ENCODE measurements at regions not wholly inside any gene's neighbourhood (a gene's known extent, or its start where the extent isn't known, plus 50 kb on each side); places are given as distances from the start of the nearest gene placed in this dataset.

DNA sequence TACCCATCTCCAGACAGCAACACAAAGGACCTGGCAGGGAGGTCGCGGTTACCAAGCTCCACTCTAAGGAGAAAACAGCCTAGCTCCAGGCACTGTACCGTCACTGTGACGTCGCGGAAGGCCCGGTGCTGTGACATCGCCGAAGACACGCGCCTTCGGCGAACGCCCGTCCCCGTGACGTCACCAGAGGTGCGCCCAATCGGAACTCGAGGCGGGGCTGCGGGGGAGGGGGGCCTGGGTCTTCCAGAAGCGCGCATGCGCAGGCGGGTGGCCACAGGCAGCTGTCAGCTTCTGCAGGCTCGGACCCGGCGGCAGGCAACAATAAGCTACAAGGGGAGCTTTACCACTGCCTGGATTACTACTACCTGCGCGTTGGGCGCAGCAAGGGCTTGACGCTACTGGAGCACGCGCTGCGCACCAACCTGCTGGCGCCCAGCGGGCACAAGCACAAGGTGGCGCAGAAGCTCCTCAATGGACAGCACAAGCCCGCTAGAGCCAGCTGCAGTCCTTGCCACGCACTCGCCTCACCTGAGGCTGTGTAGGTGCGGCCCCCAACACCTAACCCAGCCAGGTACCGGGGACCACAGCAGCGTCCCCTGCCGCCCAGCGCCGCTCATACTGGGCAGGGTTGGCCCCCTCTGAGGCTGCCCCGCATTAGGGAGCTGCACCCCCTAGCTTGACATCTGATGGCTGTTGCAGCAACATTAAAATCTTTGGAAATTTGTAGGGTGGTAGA lies 208.4 kb downstream of the TPST1 start:
- Histone ChIP-seq H3K27ac (peak overlapping the region; percentile 17), H3K4me3 (ENCODE audit: low read depth, low read length) (peak overlapping the region; percentile 61), H3K36me3 (replicated peaks) (no peaks in the 10 kb centered on the region), H3K27me3 (replicated peaks) (no peaks in the 10 kb centered on the region)
- peak; percentile 76 for DNase-seq
- TF ChIP-seq, protein P1, sequence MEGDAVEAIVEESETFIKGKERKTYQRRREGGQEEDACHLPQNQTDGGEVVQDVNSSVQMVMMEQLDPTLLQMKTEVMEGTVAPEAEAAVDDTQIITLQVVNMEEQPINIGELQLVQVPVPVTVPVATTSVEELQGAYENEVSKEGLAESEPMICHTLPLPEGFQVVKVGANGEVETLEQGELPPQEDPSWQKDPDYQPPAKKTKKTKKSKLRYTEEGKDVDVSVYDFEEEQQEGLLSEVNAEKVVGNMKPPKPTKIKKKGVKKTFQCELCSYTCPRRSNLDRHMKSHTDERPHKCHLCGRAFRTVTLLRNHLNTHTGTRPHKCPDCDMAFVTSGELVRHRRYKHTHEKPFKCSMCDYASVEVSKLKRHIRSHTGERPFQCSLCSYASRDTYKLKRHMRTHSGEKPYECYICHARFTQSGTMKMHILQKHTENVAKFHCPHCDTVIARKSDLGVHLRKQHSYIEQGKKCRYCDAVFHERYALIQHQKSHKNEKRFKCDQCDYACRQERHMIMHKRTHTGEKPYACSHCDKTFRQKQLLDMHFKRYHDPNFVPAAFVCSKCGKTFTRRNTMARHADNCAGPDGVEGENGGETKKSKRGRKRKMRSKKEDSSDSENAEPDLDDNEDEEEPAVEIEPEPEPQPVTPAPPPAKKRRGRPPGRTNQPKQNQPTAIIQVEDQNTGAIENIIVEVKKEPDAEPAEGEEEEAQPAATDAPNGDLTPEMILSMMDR (IDR thresholded peaks at IDR 0.05; ENCODE audit: low read depth, low read length, missing control alignments) = peak; percentile 62
- in situ Hi-C loops (cut with HindIII; ENCODE audit: low pct_ligation_motif_present, low sequenced_read_pairs) = no loop called here

DNA sequence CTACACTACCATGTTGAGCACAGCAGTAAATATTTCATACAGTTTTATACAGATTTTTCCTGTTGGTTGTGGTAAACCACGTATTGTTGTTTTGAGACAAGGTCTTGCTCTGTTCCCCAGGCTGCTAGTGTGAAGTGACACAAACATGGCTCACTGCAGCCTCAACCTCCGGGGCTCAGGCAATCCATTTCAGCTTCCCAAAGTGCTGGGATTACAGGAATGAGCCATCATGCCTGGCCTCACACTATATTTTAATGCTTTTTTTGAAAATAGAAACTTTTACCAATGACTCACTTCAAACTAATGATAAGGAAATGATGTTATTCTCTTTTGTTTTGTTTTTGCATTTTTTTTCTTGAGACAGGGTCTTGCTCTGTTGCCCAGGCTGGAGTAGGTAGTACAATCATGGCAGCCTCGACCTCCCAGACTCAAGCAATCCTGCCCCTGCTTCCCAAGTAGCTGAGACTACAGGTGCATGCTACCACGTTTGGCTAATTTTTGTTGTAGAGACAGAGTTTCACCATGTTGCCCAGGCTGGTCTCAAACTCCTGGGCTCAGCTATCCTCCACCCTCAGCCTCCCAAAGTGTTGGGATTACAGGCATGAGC lies 210.6 kb downstream of the TPST1 start:
- TF ChIP-seq, protein P1 (IDR thresholded peaks at IDR 0.05; ENCODE audit: low read depth, low read length, missing control alignments) = no peak
- Histone ChIP-seq H3K27ac (no peak overlapping the region), H3K27me3 (replicated peaks) (no peaks in the 10 kb centered on the region), H3K36me3 (replicated peaks) (no peaks in the 10 kb centered on the region), H3K4me3 (ENCODE audit: low read depth, low read length) (no peak overlapping the region)
- DNase-seq = peak; percentile 50
- in situ Hi-C loops (cut with HindIII; ENCODE audit: low pct_ligation_motif_present, low sequenced_read_pairs) = no loop called here

- no peak for DNase-seq
- H3K36me3 ChIP-seq (replicated peaks) = no peaks in the 10 kb centered on the region
- H3K27me3 ChIP-seq (replicated peaks) = no peaks in the 10 kb centered on the region
- no peak overlapping the region for H3K27ac ChIP-seq
- in situ Hi-C loops (cut with HindIII; ENCODE audit: low pct_ligation_motif_present, low sequenced_read_pairs) = no loop called here
- no peak overlapping the region for H3K4me3 ChIP-seq (ENCODE audit: low read depth, low read length)
- TF ChIP-seq, protein P1 (IDR thresholded peaks at IDR 0.05; ENCODE audit: low read depth, low read length, missing control alignments) = no peak
These were observed 210.1 kb upstream of the KCTD7 start for GRCh38 chr7:66418537-66418936.

GRCh38 chr7:66419210-66419609 lies 209.5 kb upstream of the KCTD7 start:
- in situ Hi-C loops (cut with HindIII; ENCODE audit: low pct_ligation_motif_present, low sequenced_read_pairs) = no loop called here
- Histone ChIP-seq H3K4me3 (ENCODE audit: low read depth, low read length) (no peak overlapping the region), H3K27me3 (replicated peaks) (no peaks in the 10 kb centered on the region), H3K36me3 (replicated peaks) (no peaks in the 10 kb centered on the region), H3K27ac (no peak overlapping the region)
- no peak for DNase-seq
- TF ChIP-seq, protein P1 (IDR thresholded peaks at IDR 0.05; ENCODE audit: low read depth, low read length, missing control alignments) = no peak

- DNase-seq = no peak
- Histone ChIP-seq H3K36me3 (replicated peaks) (no peaks in the 10 kb centered on the region), H3K27ac (no peak overlapping the region), H3K4me3 (ENCODE audit: low read depth, low read length) (no peak overlapping the region), H3K27me3 (replicated peaks) (no peaks in the 10 kb centered on the region)
- in situ Hi-C loops (cut with HindIII; ENCODE audit: low pct_ligation_motif_present, low sequenced_read_pairs) = no loop called here
- TF ChIP-seq, protein P1 (IDR thresholded peaks at IDR 0.05; ENCODE audit: low read depth, low read length, missing control alignments) = no peak
These were observed 206.7 kb upstream of the KCTD7 start for GRCh38 chr7:66421830-66422475.
